ENCODE measurements at regions not wholly inside any gene's neighbourhood (a gene's known extent, or its start where the extent isn't known, plus 50 kb on each side); places are given as distances from the start of the nearest gene placed in this dataset.

DNA sequence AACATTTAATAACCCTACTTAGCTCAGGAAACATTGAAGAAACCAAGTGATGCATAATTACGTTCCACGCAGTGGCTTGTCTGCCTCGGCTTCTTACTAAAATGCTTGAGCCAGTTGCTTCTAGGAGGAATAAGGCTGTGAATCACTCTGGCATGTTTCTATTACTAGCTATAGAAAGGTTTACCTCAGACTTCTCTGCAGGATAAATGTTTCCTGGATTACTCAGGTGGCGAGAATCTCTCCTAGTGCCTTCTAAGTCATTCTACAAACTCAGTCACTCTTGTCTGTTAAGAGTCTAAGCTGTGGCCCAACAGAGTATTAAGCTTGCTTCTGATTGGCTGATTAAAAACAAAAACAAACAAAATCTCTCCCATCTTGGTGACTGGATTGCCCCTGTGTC lies 92.0 kb upstream of the RALGPS2 start:
- DNase-seq (ENCODE audit: low read depth in 1 of 2, low spot score in 1 of 2): peak; percentile 27 to 49
- peak; percentile 81 to 87 for ATAC-seq
- TF ChIP-seq FOSL2 (IDR thresholded peaks at IDR 0.05) (no peak), FOSL2 (CRISPR knock-in tag; IDR thresholded peaks at IDR 0.05) (0 out of 2 replicates have a peak, but pooled peaks have one; percentile 34)
- TF ChIP-seq, protein P1, sequence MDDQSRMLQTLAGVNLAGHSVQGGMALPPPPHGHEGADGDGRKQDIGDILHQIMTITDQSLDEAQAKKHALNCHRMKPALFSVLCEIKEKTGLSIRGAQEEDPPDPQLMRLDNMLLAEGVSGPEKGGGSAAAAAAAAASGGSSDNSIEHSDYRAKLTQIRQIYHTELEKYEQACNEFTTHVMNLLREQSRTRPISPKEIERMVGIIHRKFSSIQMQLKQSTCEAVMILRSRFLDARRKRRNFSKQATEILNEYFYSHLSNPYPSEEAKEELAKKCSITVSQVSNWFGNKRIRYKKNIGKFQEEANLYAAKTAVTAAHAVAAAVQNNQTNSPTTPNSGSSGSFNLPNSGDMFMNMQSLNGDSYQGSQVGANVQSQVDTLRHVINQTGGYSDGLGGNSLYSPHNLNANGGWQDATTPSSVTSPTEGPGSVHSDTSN (IDR thresholded peaks at IDR 0.05): no peak
- FAIRE-seq: no peak
- POLR2A ChIA-PET: no interaction called here
- H3K4me3 ChIP-seq: no peak overlapping the region
- H3K9me3 ChIP-seq: no peaks in the 10 kb centered on the region
- CTCF ChIA-PET: interaction anchor here (0.6 to 1.0 kb wide), 2 partner anchors 90 to 644 kb away, joined by 3 read pairs; no protein-coding TSS in a partner anchor
- 0 out of 3 replicates have a peak overlapping the region, but pooled peaks have one; percentile 6 for H3K4me2 ChIP-seq
- H3K27ac ChIP-seq: peak overlapping the region in 1 of 2 experiments; percentile 3; a peak in 1 of 6 replicates
- peaks cover 8% of the 10 kb centered on the region; the same call in 1 of the 3 replicates for H3K4me1 ChIP-seq
- 57% methylated on average over 4 of the region's 4 CpGs for WGBS (ENCODE audit: missing lambda C conversion rate)

DNA sequence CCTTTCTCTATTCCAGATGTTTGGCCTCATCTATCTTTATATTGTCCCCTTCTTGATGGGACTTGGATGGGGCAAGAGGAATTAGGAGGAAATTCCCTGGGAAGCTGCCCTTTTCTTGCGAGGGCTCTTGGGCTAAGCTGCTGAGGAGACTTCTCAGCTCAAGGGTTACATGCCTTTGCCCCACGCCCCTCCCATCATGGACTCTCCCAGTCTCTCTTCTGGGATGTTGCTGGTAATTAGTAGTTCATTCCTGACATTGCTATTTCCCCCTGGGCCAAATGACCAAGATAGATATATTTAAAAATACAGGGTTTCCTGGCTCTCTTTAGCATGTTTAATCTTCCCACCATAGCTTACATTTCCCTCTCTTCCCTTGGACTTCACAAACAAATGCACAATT lies 90.6 kb upstream of the RALGPS2 start:
- POLR2A ChIA-PET: no interaction called here
- Histone ChIP-seq H3K4me1 (peaks cover 8% of the 10 kb centered on the region; the same call in 1 of the 3 replicates), H3K9me3 (no peaks in the 10 kb centered on the region), H3K27ac (no peak overlapping the region), H3K4me2 (no peak overlapping the region), H3K4me3 (no peak overlapping the region)
- TF ChIP-seq MAFK (IDR thresholded peaks at IDR 0.05; ENCODE audit: partially characterized antibody) (no peak), RCOR1 (IDR thresholded peaks at IDR 0.05; ENCODE audit: low read depth, low read length) (no peak), FOSL2 (IDR thresholded peaks at IDR 0.05) (no peak), FOSL2 (CRISPR knock-in tag; IDR thresholded peaks at IDR 0.05) (no peak), ZSCAN20 (CRISPR knock-in tag; IDR thresholded peaks at IDR 0.05) (no peak), KDM1A (IDR thresholded peaks at IDR 0.05; ENCODE audit: low read depth) (no peak), EP300 (IDR thresholded peaks at IDR 0.05) (no peak), CBX8 (IDR thresholded peaks at IDR 0.05) (no peak), BHLHE40 (IDR thresholded peaks at IDR 0.05; ENCODE audit: low read depth, low read length) (no peak), KDM5A (IDR thresholded peaks at IDR 0.05) (no peak), EHMT2 (IDR thresholded peaks at IDR 0.05; ENCODE audit: low read depth) (no peak), JUN (IDR thresholded peaks at IDR 0.05) (no peak), SREBF2 (IDR thresholded peaks at IDR 0.05) (no peak), POLR2AphosphoS2 (conservative IDR thresholded peaks at IDR 0.05; ENCODE audit: low read length) (no peak), HDAC2 (IDR thresholded peaks at IDR 0.05) (no peak)
- TF ChIP-seq, protein P2, sequence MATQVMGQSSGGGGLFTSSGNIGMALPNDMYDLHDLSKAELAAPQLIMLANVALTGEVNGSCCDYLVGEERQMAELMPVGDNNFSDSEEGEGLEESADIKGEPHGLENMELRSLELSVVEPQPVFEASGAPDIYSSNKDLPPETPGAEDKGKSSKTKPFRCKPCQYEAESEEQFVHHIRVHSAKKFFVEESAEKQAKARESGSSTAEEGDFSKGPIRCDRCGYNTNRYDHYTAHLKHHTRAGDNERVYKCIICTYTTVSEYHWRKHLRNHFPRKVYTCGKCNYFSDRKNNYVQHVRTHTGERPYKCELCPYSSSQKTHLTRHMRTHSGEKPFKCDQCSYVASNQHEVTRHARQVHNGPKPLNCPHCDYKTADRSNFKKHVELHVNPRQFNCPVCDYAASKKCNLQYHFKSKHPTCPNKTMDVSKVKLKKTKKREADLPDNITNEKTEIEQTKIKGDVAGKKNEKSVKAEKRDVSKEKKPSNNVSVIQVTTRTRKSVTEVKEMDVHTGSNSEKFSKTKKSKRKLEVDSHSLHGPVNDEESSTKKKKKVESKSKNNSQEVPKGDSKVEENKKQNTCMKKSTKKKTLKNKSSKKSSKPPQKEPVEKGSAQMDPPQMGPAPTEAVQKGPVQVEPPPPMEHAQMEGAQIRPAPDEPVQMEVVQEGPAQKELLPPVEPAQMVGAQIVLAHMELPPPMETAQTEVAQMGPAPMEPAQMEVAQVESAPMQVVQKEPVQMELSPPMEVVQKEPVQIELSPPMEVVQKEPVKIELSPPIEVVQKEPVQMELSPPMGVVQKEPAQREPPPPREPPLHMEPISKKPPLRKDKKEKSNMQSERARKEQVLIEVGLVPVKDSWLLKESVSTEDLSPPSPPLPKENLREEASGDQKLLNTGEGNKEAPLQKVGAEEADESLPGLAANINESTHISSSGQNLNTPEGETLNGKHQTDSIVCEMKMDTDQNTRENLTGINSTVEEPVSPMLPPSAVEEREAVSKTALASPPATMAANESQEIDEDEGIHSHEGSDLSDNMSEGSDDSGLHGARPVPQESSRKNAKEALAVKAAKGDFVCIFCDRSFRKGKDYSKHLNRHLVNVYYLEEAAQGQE (IDR thresholded peaks at IDR 0.05): no peak
- TF ChIP-seq, protein P3, sequence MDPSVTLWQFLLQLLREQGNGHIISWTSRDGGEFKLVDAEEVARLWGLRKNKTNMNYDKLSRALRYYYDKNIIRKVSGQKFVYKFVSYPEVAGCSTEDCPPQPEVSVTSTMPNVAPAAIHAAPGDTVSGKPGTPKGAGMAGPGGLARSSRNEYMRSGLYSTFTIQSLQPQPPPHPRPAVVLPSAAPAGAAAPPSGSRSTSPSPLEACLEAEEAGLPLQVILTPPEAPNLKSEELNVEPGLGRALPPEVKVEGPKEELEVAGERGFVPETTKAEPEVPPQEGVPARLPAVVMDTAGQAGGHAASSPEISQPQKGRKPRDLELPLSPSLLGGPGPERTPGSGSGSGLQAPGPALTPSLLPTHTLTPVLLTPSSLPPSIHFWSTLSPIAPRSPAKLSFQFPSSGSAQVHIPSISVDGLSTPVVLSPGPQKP (IDR thresholded peaks at IDR 0.05; ENCODE audit: low read depth, low read length): no peak
- TF ChIP-seq, protein P4, sequence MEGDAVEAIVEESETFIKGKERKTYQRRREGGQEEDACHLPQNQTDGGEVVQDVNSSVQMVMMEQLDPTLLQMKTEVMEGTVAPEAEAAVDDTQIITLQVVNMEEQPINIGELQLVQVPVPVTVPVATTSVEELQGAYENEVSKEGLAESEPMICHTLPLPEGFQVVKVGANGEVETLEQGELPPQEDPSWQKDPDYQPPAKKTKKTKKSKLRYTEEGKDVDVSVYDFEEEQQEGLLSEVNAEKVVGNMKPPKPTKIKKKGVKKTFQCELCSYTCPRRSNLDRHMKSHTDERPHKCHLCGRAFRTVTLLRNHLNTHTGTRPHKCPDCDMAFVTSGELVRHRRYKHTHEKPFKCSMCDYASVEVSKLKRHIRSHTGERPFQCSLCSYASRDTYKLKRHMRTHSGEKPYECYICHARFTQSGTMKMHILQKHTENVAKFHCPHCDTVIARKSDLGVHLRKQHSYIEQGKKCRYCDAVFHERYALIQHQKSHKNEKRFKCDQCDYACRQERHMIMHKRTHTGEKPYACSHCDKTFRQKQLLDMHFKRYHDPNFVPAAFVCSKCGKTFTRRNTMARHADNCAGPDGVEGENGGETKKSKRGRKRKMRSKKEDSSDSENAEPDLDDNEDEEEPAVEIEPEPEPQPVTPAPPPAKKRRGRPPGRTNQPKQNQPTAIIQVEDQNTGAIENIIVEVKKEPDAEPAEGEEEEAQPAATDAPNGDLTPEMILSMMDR (IDR thresholded peaks at IDR 0.05): no peak
- WGBS (ENCODE audit: missing lambda C conversion rate): 58% methylated on average over 2 of the region's 2 CpGs
- FAIRE-seq: no peak
- no peak for DNase-seq (ENCODE audit: low read depth in 1 of 2, low spot score in 1 of 2)
- CTCF ChIA-PET: no interaction called here
- no peak for ATAC-seq
